T-cell (primary cell): ENCODE measurements at regions not wholly inside any gene's neighbourhood (a gene's known extent, or its start where the extent isn't known, plus 50 kb on each side); places are given as distances from the start of the nearest gene placed in this dataset.

Experiments used
- ATAC-seq, 4 experiments: fragments of 200-7000 bp in 3 of 4; fragments of 150-1000 bp in 1 of 4; cut with Tn5 transposase; replicated peaks in 1 of 4; 1 replicate in 3 of 4; 2 replicates in 1 of 4; pipeline ENCODE4 v1.10.0; 2021; ENCODE audit warnings: moderate library complexity in 3 of 4, mild to moderate bottlenecking in 2 of 4, moderate number of reproducible peaks in 1 of 4
- CTCF ChIA-PET, 2 donors: fragments of 300-600 bp; sonication (Branson Sonifier 250); formaldehyde crosslinking; loops; one replicate each; lab custom pipeline; 2022; ENCODE audit warnings: antibody characterized with exemption in 2 of 2; lab: Charles Lee
- POLR2A ChIA-PET, 2 donors: fragments of 300-600 bp; sonication (Branson Sonifier 250); formaldehyde crosslinking; loops; one replicate each; lab custom pipeline; 2022; ENCODE audit warnings: antibody characterized with exemption in 2 of 2; lab: Charles Lee
- DNase-seq, 35 experiments: peaks; one replicate each; pipeline versions ENCODE4 v3.0.0 to v3.0.0-alpha.2; 2013 to 2023
- H3K27ac ChIP-seq: one replicate; pipeline ENCODE4 v1.5.1; 2013; ENCODE audit warnings: low read length
- H3K27me3 ChIP-seq, 2 experiments: replicated peaks in 1 of 2; 1 replicate in 1 of 2; 2 replicates in 1 of 2; pipeline versions ENCODE4 v1.6.1 to v1.7.0; 2013; ENCODE audit warnings: low read length in 1 of 2, mixed read lengths in 1 of 2; ENCODE audit not compliant: control insufficient read depth in 2 of 2, insufficient read depth in 2 of 2; ENCODE audit errors: extremely low read depth in 1 of 2
- H3K36me3 ChIP-seq, 2 donors: 1 replicate in 1 of 2; 2 replicates in 1 of 2; pipeline versions ENCODE4 v1.6.1 to v1.7.0; 2013; ENCODE audit warnings: low read length in 1 of 2; ENCODE audit not compliant: control insufficient read depth in 2 of 2, insufficient read depth in 1 of 2; ENCODE audit errors: extremely low read depth in 1 of 2
- H3K4me1 ChIP-seq, 2 experiments: 1 replicate in 1 of 2; 2 replicates in 1 of 2; pipeline versions ENCODE4 v1.6.1 to v1.7.0; 2013; ENCODE audit warnings: low read length in 2 of 2, mixed read lengths in 1 of 2; ENCODE audit not compliant: insufficient read depth in 2 of 2, control insufficient read depth in 1 of 2; ENCODE audit errors: extremely low read depth in 1 of 2
- H3K4me3 ChIP-seq, 2 donors: 1 replicate in 1 of 2; 2 replicates in 1 of 2; pipeline versions ENCODE4 v1.5.1 to v1.7.0; 2013; ENCODE audit warnings: mild to moderate bottlenecking in 2 of 2, low read length in 1 of 2, moderate library complexity in 1 of 2; ENCODE audit not compliant: control insufficient read depth in 1 of 2; ENCODE audit errors: extremely low read depth in 1 of 2
- H3K9me3 ChIP-seq: 2 replicates; pipeline ENCODE4 v1.7.0; 2013
- H3K27ac Mint-ChIP-seq, 2 donors: one replicate each; pipeline ENCODE4 v1.8.0; 2020 to 2021; ENCODE audit warnings: mild to moderate bottlenecking in 2 of 2, mixed read lengths in 2 of 2
- H3K27me3 Mint-ChIP-seq, 2 donors: one replicate each; pipeline ENCODE4 v1.8.0; 2021 to 2022; ENCODE audit warnings: mixed read lengths in 2 of 2
- H3K36me3 Mint-ChIP-seq: one replicate; pipeline ENCODE4 v1.8.0; 2021; ENCODE audit warnings: mixed read lengths
- H3K4me1 Mint-ChIP-seq, 3 donors: one replicate each; pipeline ENCODE4 v1.8.0; 2020 to 2022; ENCODE audit warnings: mixed read lengths in 3 of 3, mild to moderate bottlenecking in 1 of 3
- H3K4me3 Mint-ChIP-seq, 3 donors: one replicate each; pipeline ENCODE4 v1.8.0; 2020 to 2022; ENCODE audit warnings: mild to moderate bottlenecking in 3 of 3, mixed read lengths in 3 of 3, moderate library complexity in 3 of 3
- H3K9me3 Mint-ChIP-seq, 3 donors: one replicate each; pipeline ENCODE4 v1.8.0; 2020 to 2022; ENCODE audit warnings: mixed read lengths in 3 of 3
- WGBS: methylation state at CpG from one replicate; pipeline ENCODE4 v1.1.5; 2013; ENCODE audit warnings: missing lambda C conversion rate; ENCODE audit not compliant: insufficient coverage; 5-methylcytosine and 5-hydroxymethylcytosine counted together

DNA sequence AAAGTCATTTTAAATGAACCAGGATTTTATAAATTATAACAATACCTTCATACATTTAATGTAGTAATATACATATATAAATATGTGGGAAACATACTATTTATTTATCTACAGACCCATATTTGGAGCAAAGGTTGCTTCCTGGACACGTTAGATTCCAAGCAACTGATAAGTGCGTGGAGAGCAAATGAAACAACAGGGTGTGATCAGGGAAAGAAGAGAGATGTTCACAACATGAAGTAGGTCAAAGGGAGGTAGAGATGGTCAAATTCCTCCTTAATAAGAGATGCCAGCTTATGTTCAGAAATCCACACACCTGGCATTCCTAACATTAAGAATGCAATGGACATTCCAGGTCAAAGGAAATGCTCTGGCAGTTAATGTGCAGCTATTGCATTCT is 53.1 kb upstream of the HPGD start:
- H3K9me3 Mint-ChIP-seq: peaks cover 0 to 4% (median 0%) of the 10 kb centered on the region in 3 donors
- no peaks in the 10 kb centered on the region for H3K36me3 Mint-ChIP-seq
- ChIA-PET POLR2A (no interaction called here), CTCF (no interaction called here)
- H3K27ac Mint-ChIP-seq: no peak overlapping the region
- H3K27ac ChIP-seq: no peak overlapping the region
- ATAC-seq (no peak), DNase-seq (no peak)
- H3K4me3 Mint-ChIP-seq: no peak overlapping the region
- H3K9me3 ChIP-seq: no peaks in the 10 kb centered on the region
- H3K4me1 ChIP-seq: no peaks in the 10 kb centered on the region
- H3K27me3 Mint-ChIP-seq: no peaks in the 10 kb centered on the region
- no peak overlapping the region for H3K4me3 ChIP-seq
- no peaks in the 10 kb centered on the region for H3K4me1 Mint-ChIP-seq
- H3K36me3 ChIP-seq: no peaks in the 10 kb centered on the region
- no CpG with 5 or more reads among the region's 2 CpGs for WGBS
- H3K27me3 ChIP-seq: no peaks in the 10 kb centered on the region
